HG03159 (cell line): ENCODE measurements at regions not wholly inside any gene's neighbourhood (a gene's known extent, or its start where the extent isn't known, plus 50 kb on each side); places are given as distances from the start of the nearest gene placed in this dataset.

Experiments used
- ATAC-seq: cut with Tn5 transposase; IDR thresholded peaks from one replicate; pipeline ENCODE4 v1.9.1; 2021; ENCODE audit warnings: mild to moderate bottlenecking, moderate library complexity; ENCODE audit not compliant: unreplicated experiment

- no peak for ATAC-seq
Observed at GRCh38 chr2:9086465-9086864, 83.0 kb upstream of the MBOAT2 start.

- ATAC-seq, result no peak
Observed at GRCh38 chr2:9085353-9085752, 81.9 kb upstream of the MBOAT2 start.

GRCh38 chr2:9083287-9083686 lies 79.8 kb upstream of the MBOAT2 start:
- no peak for ATAC-seq

- ATAC-seq, result no peak
Observed at GRCh38 chr2:9082158-9082557, 78.7 kb upstream of the MBOAT2 start.

- ATAC-seq, result no peak
Observed at GRCh38 chr2:9081750-9082149, 78.3 kb upstream of the MBOAT2 start.

GRCh38 chr2:9078405-9078804 lies 74.9 kb upstream of the MBOAT2 start:
- ATAC-seq, result no peak

- ATAC-seq, result no peak
Observed at GRCh38 chr2:9077691-9078090, 74.2 kb upstream of the MBOAT2 start.

GRCh38 chr2:9076755-9077154 lies 73.3 kb upstream of the MBOAT2 start:
- no peak for ATAC-seq

- ATAC-seq, result no peak
Observed at GRCh38 chr2:9076210-9076609, 72.7 kb upstream of the MBOAT2 start.

GRCh38 chr2:9074930-9075329 lies 71.4 kb upstream of the MBOAT2 start:
- ATAC-seq, result no peak

- no peak for ATAC-seq
Observed at GRCh38 chr2:9071584-9072124, 68.2 kb upstream of the MBOAT2 start.

- no peak for ATAC-seq
Observed at GRCh38 chr2:9071032-9071431, 67.5 kb upstream of the MBOAT2 start.

GRCh38 chr2:9069543-9069942 lies 66.1 kb upstream of the MBOAT2 start:
- no peak for ATAC-seq

- ATAC-seq, result no peak
Observed at GRCh38 chr2:9065901-9066300, 62.4 kb upstream of the MBOAT2 start.

GRCh38 chr2:9063023-9063606 lies 59.6 kb upstream of the MBOAT2 start:
- ATAC-seq, result no peak

- ATAC-seq, result no peak
Observed at GRCh38 chr2:9060819-9061218, 57.3 kb upstream of the MBOAT2 start.

- ATAC-seq, result no peak
Observed at GRCh38 chr2:9057939-9058761, 54.7 kb upstream of the MBOAT2 start.

- ATAC-seq, result no peak
Observed at GRCh38 chr2:9055471-9055870, 52.0 kb upstream of the MBOAT2 start.

GRCh38 chr2:9053534-9053931 lies 50.0 kb upstream of the MBOAT2 start:
- no peak for ATAC-seq
